Tongue (tissue), 1 donor: ENCODE measurements at regions not wholly inside any gene's neighbourhood (a gene's known extent, or its start where the extent isn't known, plus 50 kb on each side); places are given as distances from the start of the nearest gene placed in this dataset.
"Not testable (repeated sequence)": the region's sequence is repeated elsewhere in the genome, so short reads cannot be mapped to it uniquely, and the experiment has no call there.

Experiments used
- DNase-seq: peaks from one replicate; pipeline ENCODE4 v3.0.0-alpha.2; 2015

- DNase-seq = no peak
Measured at GRCh38 chr10:121380211-121380610, 218.0 kb downstream of the FGFR2 start.

DNA sequence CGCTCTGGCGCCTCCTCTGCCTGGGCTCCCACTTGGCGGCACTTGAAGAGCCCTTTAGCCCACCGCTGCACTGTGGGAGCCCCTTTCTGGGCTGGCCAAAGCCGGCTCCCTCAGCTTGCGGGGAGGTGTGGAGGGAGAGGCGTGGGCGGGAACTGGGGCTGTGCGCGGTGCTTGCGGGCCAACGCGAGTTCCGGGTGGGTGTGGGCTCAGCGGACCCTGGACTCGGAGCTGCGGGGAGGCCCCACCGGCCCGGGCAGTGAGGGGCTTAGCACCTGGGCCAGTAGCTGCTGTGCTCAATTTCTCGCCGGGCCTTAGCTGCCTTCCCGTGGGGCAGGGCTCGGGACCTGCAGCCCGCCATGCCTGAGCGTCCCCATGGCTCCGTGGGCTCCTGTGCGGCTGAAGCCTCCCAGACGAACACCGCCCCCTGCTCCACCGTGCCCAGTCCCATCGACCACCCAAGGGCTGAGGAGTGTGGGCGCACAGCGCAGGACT lies 216.2 kb downstream of the FGFR2 start:
- not testable (repeated sequence) for DNase-seq

DNA sequence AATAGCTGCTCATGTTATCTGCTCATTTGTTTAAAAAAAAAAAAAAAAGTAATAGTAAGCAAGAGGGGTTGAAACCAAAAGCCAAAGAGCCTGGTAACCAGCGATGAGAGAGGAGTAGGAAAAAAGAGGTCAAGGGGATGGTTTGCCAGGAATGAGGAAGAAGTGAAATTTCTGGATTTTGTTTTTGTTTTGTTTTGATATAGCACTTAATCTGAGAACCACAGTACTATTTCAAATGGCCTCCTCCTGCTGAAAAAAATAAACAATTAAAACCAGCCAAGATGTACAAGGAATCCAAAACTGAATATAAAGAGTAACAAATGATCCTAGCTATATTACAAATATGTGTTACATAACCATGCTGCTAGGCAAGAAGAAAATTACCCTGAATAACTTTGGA lies 213.1 kb downstream of the FGFR2 start:
- no peak for DNase-seq

DNA sequence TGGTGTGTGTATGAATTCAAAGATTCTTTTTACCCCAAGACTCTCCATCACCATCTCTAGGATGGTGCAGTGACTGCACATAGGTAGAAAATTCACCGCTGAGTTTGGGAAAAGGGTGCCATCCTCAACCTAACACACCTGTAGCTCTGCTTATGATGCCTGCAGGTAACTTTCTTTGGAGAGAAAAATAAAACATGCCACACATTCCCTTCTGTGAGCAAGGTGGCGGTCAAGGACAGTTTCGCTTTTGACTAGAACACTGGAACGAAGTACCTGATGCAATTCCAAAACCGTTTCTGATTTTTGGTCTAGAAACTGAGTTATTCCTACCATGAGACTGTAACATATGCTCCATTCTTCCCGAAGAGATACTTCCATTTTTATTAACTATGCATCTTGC lies 205.6 kb downstream of the FGFR2 start:
- no peak for DNase-seq

- DNase-seq = no peak
Measured at GRCh38 chr10:121393522-121393921, 204.7 kb downstream of the FGFR2 start.

DNA sequence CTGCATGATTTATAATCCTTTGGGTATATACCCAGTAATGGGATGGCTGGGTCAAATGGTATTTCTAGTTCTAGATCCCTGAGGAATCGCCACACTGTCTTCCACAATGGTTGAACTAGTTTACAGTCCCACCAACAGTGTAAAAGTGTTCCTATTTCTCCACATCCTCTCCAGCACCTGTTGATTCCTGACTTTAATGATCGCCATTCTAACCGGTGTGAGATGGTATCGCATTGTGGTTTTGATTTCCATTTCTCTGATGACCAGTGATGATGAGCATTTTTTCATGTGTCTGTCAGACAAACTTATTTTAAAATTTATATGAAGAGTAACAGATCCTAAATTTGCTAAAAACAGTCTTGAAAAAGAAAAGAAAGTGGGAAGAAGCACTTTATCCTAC lies 197.7 kb downstream of the FGFR2 start:
- DNase-seq = not testable (repeated sequence)

- no peak for DNase-seq
Measured at GRCh38 chr10:121403527-121403926, 194.7 kb downstream of the FGFR2 start.

DNA sequence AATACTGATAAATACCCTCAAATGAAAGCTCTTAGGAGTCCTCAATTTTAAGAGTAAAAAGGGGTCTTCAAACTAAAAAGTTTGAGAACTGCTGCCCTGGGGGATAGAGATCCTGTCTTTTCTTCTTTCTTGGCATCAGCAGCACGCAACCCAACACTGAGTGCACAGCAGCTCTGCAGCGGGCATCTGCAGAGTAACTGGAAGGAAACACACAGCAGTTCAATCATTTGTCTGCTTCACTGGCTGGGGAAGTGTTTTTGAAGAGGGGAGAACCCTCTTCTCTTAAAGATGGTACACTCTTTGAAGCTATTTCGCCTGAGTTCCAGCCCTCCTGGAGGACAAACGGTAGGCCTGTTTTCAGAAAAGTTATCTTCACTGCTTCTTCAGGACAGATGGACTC lies 193.6 kb downstream of the FGFR2 start:
- no peak for DNase-seq

GRCh38 chr10:121405096-121405495 lies 193.1 kb downstream of the FGFR2 start:
- DNase-seq = no peak

- DNase-seq = no peak
Measured at GRCh38 chr10:121405549-121405948, 192.7 kb downstream of the FGFR2 start.

DNA sequence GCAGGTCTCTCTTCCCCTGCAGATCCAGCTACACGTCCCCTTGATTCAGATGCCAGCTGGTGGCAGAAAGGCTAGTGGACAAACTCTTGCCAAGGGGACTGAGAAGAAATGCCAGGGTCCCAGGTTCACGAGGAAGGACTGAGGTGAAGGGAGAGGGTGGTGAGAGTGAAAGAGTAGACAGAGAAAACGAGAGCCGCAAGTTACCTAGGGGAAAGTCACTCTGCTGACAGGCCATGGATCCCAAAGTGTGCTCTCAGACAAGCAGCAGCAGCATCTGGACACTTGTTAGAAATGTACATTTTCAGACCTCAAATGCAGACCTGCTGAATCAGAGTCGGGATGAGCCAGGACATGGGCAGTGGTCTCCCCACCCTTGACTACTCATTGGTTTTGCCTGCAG lies 192.3 kb downstream of the FGFR2 start:
- DNase-seq = no peak

GRCh38 chr10:121406823-121407545 lies 191.3 kb downstream of the FGFR2 start:
- no peak for DNase-seq

DNA sequence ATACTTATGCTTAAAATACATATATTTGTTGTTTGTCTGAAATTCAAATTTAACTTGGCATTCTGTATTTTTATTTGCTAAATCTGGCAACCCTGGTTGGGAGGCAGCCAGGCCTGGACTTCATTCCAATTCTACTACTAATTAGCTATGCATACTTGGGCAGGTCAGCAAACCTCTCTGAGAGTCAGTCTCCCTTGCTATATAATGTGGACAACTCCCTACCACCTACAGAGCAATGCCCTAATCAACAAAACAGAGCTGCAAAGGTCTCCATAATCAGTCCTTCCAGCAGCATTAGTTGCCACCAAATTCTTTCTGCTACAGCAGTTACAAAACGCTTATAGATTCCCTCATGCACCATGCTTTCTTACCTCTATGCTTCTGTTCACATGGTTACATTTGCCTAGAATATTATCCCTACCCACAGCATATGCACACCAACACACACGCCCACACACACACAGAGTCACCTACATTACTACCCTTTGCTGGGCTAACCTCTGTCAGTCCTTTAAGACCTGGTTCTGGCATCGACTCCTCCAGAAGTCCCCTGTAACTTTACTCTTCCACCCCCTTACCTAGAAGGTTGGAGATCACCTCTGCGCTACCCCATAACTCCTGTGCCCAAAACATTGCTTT lies 188.7 kb downstream of the FGFR2 start:
- no peak for DNase-seq

DNA sequence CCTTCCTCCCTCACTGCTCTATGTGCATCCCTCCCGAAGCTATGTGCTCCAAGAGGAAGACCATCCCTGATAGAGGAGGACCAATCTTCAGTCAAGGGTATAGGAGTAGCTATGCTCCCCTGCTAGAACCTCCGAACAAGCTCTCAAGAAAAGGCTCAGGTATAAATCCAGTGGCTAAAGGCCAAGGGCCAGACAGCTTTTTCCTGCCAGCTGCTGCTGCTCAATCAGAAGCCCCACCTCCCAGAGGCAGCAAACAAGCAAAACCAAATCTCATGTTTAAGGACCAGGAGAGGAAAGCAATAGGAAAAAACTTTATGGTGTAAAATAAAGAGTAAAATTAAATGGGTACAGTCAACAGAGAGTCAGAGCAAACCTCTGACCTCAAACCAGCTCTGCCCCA lies 187.2 kb downstream of the FGFR2 start:
- no peak for DNase-seq

GRCh38 chr10:121413951-121414350 lies 184.3 kb downstream of the FGFR2 start:
- DNase-seq = no peak

DNA sequence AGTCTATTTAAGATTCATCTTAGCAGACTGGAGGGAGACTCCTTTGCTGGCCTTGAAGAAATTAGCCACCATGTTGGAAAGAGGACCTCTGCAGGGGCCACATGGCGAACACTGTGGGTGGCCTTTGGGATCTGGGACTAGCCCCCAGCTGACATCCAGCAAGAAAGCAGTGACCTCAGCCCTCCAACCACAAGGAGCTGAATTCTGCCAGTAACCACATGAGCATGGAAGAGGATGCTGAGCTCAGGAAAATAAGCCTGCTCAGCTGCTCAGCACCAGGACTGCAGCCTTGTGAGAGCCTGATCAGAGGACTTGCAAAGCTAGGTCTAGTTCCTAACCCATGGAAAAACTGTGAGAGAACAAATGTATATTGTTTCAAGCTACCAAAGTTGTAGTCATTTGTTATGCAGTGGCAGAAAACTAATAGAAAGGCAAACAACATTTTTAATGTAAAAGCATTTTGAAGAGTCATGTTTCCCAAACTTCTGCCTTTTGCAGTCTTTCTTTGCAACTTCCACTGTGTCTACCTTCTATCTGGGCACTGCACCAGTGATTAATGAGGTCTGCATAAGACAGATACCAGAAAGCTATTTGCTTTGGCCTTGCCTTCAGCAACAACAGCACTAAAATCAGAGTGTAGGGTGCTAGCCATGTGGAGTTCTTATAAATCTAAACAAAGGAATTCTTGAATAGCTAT lies 183.7 kb downstream of the FGFR2 start:
- no peak for DNase-seq

- DNase-seq = no peak
Measured at GRCh38 chr10:121415063-121415399, 183.2 kb downstream of the FGFR2 start.

GRCh38 chr10:121416071-121416470 lies 182.2 kb downstream of the FGFR2 start:
- no peak for DNase-seq

DNA sequence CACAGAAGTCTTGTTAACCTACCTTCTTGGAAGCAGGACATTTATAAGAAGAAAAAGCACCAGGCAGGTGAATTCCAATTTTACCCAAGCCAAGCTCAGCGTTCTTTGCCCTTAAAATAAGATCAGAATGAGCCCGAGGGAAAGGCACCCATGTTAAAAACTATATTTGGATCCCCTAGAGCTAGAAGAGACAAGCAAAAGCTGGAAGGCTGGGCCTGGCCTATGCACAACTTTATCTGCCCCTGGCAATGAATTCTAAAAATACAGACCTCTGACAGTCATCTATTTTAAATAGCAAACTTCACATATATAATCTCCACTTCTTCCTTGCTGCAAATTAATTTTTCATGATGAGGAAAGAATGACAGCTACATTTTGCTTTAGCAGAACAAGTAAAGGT lies 180.9 kb downstream of the FGFR2 start:
- DNase-seq = no peak

DNA sequence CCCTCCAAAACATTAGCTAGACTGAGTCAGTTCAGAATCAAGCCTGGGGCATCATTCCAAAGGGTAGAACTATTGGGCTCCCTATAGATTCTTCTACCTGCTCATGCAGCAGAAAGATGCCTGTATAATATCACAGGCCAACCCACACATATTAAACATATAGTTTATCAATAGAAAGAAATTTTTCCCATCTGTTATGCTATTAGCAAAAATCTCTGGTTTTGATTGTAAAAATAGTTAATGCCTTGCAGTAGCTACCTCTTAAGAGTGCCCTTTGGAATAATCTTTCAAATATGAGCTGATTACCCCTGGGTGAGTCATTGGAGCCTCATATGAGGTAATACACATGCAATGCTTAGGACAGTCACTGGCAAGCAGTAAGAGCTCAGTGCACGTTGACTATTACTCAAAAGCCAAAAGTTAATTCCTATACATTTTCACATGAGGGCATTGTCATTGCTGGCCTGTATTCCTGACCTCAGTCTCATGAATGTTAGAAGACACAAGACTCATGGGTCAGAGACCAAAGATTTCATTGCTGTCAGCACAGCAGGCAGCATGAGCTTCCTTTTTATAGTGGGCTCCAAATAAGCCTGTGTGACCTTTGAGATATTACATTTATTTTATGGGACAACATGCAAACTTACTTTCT lies 180.0 kb downstream of the FGFR2 start:
- no peak for DNase-seq

GRCh38 chr10:121420006-121420405 lies 178.2 kb downstream of the FGFR2 start:
- DNase-seq = no peak

- no peak for DNase-seq
Measured at GRCh38 chr10:121422096-121422495, 176.1 kb downstream of the FGFR2 start.

- DNase-seq = no peak
Measured at GRCh38 chr10:121425623-121426022, 172.6 kb downstream of the FGFR2 start.
